ENCODE measurements at regions not wholly inside any gene's neighbourhood (a gene's known extent, or its start where the extent isn't known, plus 50 kb on each side); places are given as distances from the start of the nearest gene placed in this dataset.

DNA sequence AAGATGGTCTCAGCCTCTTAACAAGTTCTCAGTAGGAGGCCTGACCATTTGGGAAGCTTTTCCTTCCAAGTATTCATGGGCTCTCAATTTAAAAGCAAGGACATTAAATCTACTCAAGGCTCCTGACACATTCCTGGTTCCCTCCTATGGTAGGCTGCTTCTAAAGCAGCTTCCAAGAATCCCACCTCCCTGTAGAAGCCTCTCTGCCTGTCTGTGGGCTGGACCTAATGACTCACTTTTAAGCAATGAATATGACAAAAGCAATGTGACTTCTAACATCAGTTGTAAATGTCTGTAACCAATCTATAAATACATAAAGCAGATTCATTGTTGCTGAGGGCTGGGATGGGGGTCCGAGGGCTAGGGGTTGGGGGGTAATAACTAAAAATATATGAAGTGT lies 99.5 kb upstream of the FAM9B start:
- DNase-seq, result no peak
- no peak for ATAC-seq (replicated peaks)
- H3K36me3 Mint-ChIP-seq, result peaks cover 3 to 4% of the 10 kb centered on the region in 2 donors
- no peak overlapping the region for H3K4me3 Mint-ChIP-seq
- no peak overlapping the region for H3K27ac Mint-ChIP-seq
- peaks cover 3 to 5% of the 10 kb centered on the region in 2 donors for H3K9me3 Mint-ChIP-seq
- no peaks in the 10 kb centered on the region for H3K4me1 Mint-ChIP-seq
- peaks cover 7 to 14% of the 10 kb centered on the region in 2 donors for H3K27me3 Mint-ChIP-seq

GRCh38 chrX:9134366-9134765 lies 100.4 kb upstream of the FAM9B start:
- H3K9me3 Mint-ChIP-seq, result peaks cover 3 to 6% of the 10 kb centered on the region in 2 donors
- H3K4me1 Mint-ChIP-seq, result no peaks in the 10 kb centered on the region
- peaks cover 9 to 14% of the 10 kb centered on the region in 2 donors for H3K27me3 Mint-ChIP-seq
- ATAC-seq (replicated peaks), result no peak
- H3K36me3 Mint-ChIP-seq, result peaks cover 3 to 4% of the 10 kb centered on the region in 2 donors
- H3K4me3 Mint-ChIP-seq, result no peak overlapping the region
- DNase-seq, result no peak
- H3K27ac Mint-ChIP-seq, result no peak overlapping the region

- H3K9me3 Mint-ChIP-seq, result peaks cover 3 to 9% of the 10 kb centered on the region in 2 donors
- peaks cover 3 to 4% of the 10 kb centered on the region in 2 donors for H3K36me3 Mint-ChIP-seq
- H3K27ac Mint-ChIP-seq, result no peak overlapping the region
- no peak for ATAC-seq (replicated peaks)
- H3K27me3 Mint-ChIP-seq, result peaks cover 14 to 18% of the 10 kb centered on the region in 2 donors
- no peaks in the 10 kb centered on the region for H3K4me1 Mint-ChIP-seq
- DNase-seq, result no peak
- no peak overlapping the region for H3K4me3 Mint-ChIP-seq
These were observed 102.1 kb upstream of the FAM9B start for GRCh38 chrX:9135901-9136510.

GRCh38 chrX:9137152-9137551 lies 103.2 kb upstream of the FAM9B start:
- H3K9me3 Mint-ChIP-seq, result peaks cover 3 to 9% of the 10 kb centered on the region in 2 donors
- ATAC-seq (replicated peaks) (no peak), DNase-seq (no peak)
- H3K27ac Mint-ChIP-seq, result no peak overlapping the region
- peaks cover 3 to 4% of the 10 kb centered on the region in 2 donors for H3K36me3 Mint-ChIP-seq
- peaks cover 14 to 18% of the 10 kb centered on the region in 2 donors for H3K27me3 Mint-ChIP-seq
- no peak overlapping the region for H3K4me3 Mint-ChIP-seq
- H3K4me1 Mint-ChIP-seq, result no peaks in the 10 kb centered on the region

DNA sequence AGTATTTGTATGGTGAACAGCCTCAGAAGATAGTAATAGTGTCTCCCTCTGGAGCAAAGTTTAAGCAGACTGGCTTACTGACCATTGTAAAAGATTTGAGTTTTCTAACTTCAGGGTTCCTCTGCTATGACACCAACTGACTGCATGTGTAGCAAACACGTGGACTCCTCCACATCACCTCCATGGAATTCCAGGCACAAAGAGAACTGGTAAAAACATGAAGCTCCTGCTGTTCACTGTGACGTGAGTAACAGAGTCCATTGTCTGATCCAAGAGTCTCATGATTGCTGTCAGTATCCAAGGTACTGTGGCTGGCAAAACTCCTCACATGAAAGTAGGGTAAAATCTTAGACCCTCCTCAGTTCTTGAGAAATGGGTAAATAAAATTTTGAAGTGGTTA lies 107.6 kb upstream of the FAM9B start:
- DNase-seq, result no peak
- Mint-ChIP-seq H3K4me3 (no peak overlapping the region), H3K9me3 (peaks cover 0 to 4% of the 10 kb centered on the region in 2 donors), H3K27ac (no peak overlapping the region), H3K36me3 (no peaks in the 10 kb centered on the region), H3K27me3 (peaks cover 38 to 40% of the 10 kb centered on the region in 2 donors), H3K4me1 (peaks cover 0 to 4% of the 10 kb centered on the region in 2 donors)
- no peak for ATAC-seq (replicated peaks)

DNA sequence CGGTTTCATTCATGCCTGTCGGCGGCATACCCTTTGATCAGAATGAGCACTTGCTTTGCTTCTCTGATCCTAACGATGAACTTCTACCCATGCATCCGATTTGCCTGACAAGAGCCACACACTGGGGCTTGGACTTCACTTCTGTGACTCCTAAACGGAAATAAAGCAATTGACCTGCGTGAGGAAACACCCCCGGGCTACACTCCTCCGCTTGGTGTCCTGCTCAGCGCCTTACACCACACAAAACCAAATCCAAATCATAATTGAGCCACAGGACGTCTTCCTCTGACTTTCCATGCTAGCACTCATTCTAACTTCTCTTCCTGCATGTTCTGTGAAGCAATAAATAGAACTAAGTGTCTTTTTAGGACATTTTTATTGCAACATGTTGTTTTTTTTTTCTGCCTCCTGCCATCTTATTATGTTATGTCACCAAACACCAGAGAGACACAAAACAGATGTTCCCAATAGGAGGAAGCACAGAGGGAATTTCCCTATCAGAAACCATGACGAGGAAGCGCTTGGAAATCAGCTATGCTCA lies 110.8 kb upstream of the FAM9B start:
- DNase-seq, result no peak
- H3K4me1 Mint-ChIP-seq, result peaks cover 4 to 6% of the 10 kb centered on the region in 2 donors
- no peaks in the 10 kb centered on the region for H3K9me3 Mint-ChIP-seq
- no peak overlapping the region for H3K4me3 Mint-ChIP-seq
- ATAC-seq (replicated peaks), result no peak
- no peak overlapping the region for H3K27ac Mint-ChIP-seq
- H3K27me3 Mint-ChIP-seq, result peaks cover 33 to 43% of the 10 kb centered on the region in 2 donors
- H3K36me3 Mint-ChIP-seq, result no peaks in the 10 kb centered on the region

DNA sequence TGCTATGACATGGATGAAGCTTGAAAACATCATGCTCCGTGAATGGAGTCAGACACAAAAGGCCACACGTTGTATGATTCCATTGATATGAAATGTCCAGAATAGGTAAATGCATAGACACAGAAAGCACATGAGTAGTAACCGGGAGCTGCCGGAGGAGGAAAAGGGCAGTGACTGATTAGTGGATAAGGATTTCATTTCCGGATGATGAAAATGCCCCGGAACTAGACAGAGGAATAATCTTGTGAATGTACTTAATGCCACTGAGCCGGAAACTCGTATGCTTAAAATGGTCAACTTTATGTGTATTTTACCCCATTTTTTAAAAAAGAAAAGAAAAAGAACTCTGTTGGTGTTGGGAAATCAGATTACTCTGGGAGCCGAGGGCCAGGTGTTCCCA lies 112.7 kb upstream of the FAM9B start:
- no peaks in the 10 kb centered on the region for H3K36me3 Mint-ChIP-seq
- H3K4me3 Mint-ChIP-seq, result no peak overlapping the region
- H3K4me1 Mint-ChIP-seq, result peaks cover 5 to 9% of the 10 kb centered on the region in 2 donors
- no peaks in the 10 kb centered on the region for H3K9me3 Mint-ChIP-seq
- peaks cover 28 to 43% of the 10 kb centered on the region in 2 donors for H3K27me3 Mint-ChIP-seq
- H3K27ac Mint-ChIP-seq, result no peak overlapping the region
- ATAC-seq (replicated peaks), result no peak
- DNase-seq, result no peak

DNA sequence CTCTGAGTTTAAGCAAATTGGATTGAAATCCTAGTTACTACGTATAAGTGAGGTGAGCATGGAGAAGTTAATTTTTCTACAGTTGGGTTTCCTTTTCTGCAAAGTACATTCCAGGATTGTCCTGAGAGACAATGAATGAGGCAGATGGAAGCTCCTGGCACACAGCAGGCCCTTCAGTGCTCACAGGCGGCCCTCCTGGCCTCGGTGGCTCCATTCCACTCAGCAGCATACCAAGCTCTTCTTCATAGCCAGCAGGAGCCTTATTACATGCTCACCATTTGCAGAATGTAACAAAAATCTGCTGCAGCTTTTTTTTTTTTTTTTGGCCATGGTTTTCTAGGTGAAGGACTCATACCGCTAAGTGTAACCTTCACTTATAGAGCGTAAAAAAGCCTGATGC lies 113.2 kb upstream of the FAM9B start:
- H3K9me3 Mint-ChIP-seq, result peaks cover 0 to 2% of the 10 kb centered on the region in 2 donors
- H3K4me1 Mint-ChIP-seq, result peaks cover 7 to 13% of the 10 kb centered on the region in 2 donors
- ATAC-seq (replicated peaks) (no peak), DNase-seq (no peak)
- no peaks in the 10 kb centered on the region for H3K36me3 Mint-ChIP-seq
- H3K27ac Mint-ChIP-seq, result no peak overlapping the region
- H3K4me3 Mint-ChIP-seq, result no peak overlapping the region
- H3K27me3 Mint-ChIP-seq, result peaks cover 28 to 43% of the 10 kb centered on the region in 2 donors

GRCh38 chrX:9147726-9148125 lies 113.8 kb upstream of the FAM9B start:
- Mint-ChIP-seq H3K27me3 (peaks cover 28 to 43% of the 10 kb centered on the region in 2 donors), H3K36me3 (no peaks in the 10 kb centered on the region), H3K27ac (no peak overlapping the region), H3K4me1 (peaks cover 9 to 15% of the 10 kb centered on the region in 2 donors), H3K4me3 (no peak overlapping the region), H3K9me3 (peaks cover 0 to 2% of the 10 kb centered on the region in 2 donors)
- DNase-seq (no peak), ATAC-seq (replicated peaks) (no peak)

DNA sequence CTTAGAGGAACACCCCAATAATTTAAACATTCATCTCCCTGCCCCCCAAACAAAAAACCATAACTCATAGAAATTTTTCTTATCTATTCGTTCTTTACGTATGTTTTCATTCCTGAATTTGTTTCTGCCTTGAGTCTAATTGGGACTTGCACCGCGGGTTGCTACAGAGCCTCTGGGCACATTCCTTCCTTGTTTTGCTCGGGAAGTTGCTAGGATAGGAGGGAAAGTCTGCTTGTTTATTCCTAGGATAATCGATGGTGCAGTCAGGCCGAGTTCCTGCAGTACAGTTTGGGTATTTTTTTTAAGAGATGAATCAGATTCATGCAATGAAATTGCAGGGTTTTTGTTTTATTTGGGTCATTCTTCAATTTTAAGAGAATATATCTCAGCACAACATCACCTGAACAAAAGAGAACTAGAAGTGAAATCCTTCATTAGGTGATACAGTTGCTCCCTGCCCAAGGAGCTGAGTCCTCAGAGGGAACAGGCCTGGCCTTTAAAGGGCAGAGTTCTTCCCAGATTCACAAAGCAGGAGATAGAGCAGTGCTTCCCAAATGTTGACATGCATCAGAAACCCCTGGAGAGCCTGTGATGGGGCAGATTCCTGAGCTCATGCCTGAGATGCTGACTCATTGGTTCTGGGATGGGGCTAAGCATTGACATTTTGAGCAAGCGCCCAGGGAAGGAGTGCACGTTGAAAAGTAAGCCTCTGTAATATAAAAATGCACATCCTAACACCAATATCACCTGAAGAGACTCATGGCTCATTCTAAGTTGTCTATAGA lies 114.9 kb upstream of the FAM9B start:
- ATAC-seq (replicated peaks) (no peak), DNase-seq (no peak)
- H3K4me1 Mint-ChIP-seq, result peaks cover 12 to 23% of the 10 kb centered on the region in 2 donors
- no peak overlapping the region for H3K27ac Mint-ChIP-seq
- H3K36me3 Mint-ChIP-seq, result no peaks in the 10 kb centered on the region
- no peak overlapping the region for H3K4me3 Mint-ChIP-seq
- peaks cover 26 to 45% of the 10 kb centered on the region in 2 donors for H3K27me3 Mint-ChIP-seq
- peaks cover 0 to 2% of the 10 kb centered on the region in 2 donors for H3K9me3 Mint-ChIP-seq

DNA sequence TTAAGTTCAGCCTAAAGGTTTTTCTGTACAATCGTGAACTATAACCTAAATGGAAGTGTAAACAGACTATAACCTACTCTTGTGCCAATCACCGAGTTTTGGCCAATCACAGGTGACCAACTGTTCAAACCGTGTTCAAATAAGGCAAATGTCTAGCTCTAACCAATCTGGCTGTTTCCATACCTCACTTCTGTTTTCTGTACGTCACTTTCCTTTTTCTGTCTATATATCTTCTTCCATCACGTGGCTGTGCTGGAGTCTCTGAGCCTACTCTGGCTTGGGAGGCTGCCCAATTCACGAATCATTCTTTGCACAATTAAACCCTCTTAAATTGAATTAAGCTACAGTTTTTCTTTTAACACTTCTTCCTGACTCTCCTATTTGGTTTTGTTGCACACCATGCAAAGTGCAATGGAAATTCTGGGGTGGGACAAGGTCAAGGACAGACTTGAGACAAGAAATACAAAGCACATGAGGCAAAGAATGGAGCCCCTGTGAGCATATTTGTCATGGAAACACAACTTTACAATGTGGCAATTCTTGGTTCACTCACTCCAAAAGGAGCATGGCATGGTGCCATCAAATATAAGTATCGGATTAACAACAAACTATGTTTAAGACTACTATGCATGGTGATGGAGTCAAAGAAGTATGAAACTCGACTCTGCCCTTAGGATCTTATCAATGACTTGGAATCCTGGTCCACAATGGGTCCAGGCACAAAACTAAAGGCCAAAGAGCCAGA lies 115.7 kb upstream of the FAM9B start:
- peaks cover 17 to 37% of the 10 kb centered on the region in 2 donors for H3K27me3 Mint-ChIP-seq
- no peak overlapping the region for H3K4me3 Mint-ChIP-seq
- H3K36me3 Mint-ChIP-seq, result no peaks in the 10 kb centered on the region
- no peak for ATAC-seq (replicated peaks)
- no peak for DNase-seq
- H3K4me1 Mint-ChIP-seq, result peaks cover 8 to 23% of the 10 kb centered on the region in 2 donors
- no peak overlapping the region for H3K27ac Mint-ChIP-seq
- H3K9me3 Mint-ChIP-seq, result peaks cover 0 to 2% of the 10 kb centered on the region in 2 donors

DNA sequence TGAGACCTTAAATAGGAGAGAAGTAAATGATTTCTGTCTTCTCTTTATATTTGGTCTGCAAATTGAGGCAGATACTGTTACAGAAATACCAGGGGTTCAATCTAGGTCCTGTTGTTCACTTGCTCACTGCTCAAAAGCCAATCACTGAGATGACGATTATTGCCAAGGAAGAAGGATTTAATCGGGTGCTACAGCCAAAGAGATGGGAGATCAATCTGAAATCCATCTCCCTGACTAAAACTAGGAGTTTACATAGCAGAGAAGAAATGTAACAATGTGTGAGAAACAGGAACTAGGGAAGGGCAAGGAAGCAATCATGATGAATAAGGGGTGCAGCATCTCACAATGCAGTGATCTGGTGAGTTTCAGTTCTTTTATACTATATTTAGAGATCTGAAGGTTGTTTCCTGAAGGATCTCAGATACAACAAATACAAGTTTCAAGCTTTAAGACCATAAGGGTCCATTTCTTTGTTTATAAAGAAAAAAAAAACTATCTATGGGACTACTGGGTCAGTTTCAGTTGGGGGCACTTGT lies 117.9 kb upstream of the FAM9B start:
- H3K36me3 Mint-ChIP-seq, result no peaks in the 10 kb centered on the region
- peaks cover 0 to 27% of the 10 kb centered on the region in 2 donors for H3K27me3 Mint-ChIP-seq
- peaks cover 9 to 23% of the 10 kb centered on the region in 2 donors for H3K4me1 Mint-ChIP-seq
- ATAC-seq (replicated peaks), result peak; percentile 51 to 77
- peaks cover 3% of the 10 kb centered on the region in 2 donors for H3K9me3 Mint-ChIP-seq
- DNase-seq, result no peak
- H3K27ac Mint-ChIP-seq, result no peak overlapping the region
- no peak overlapping the region for H3K4me3 Mint-ChIP-seq

GRCh38 chrX:9153300-9153699 lies 119.4 kb upstream of the FAM9B start:
- ATAC-seq (replicated peaks) (peak; percentile 39 to 58), DNase-seq (no peak)
- Mint-ChIP-seq H3K4me1 (peaks cover 9 to 23% of the 10 kb centered on the region in 2 donors), H3K9me3 (peaks cover 3% of the 10 kb centered on the region in 2 donors), H3K27me3 (peaks cover 0 to 29% of the 10 kb centered on the region in 2 donors), H3K36me3 (no peaks in the 10 kb centered on the region), H3K27ac (no peak overlapping the region), H3K4me3 (no peak overlapping the region)

- no peaks in the 10 kb centered on the region for H3K36me3 Mint-ChIP-seq
- peaks cover 9 to 28% of the 10 kb centered on the region in 2 donors for H3K27me3 Mint-ChIP-seq
- peaks cover 2 to 8% of the 10 kb centered on the region in 2 donors for H3K9me3 Mint-ChIP-seq
- no peak for ATAC-seq (replicated peaks)
- H3K4me3 Mint-ChIP-seq, result no peak overlapping the region
- H3K27ac Mint-ChIP-seq, result no peak overlapping the region
- DNase-seq, result no peak
- H3K4me1 Mint-ChIP-seq, result peaks cover 6 to 11% of the 10 kb centered on the region in 2 donors
These were observed 124.7 kb upstream of the FAM9B start for GRCh38 chrX:9158611-9159010.

Measured in stimulated activated naive B cell treated with anti-CD40 and anti-IgM and Interleukin-4, amounts not matched to agents 10 μg/mL and 1 μg/mL and 100 μg/mL, for 72 hours (primary cell).